ENCODE measurements at regions not wholly inside any gene's neighbourhood (a gene's known extent, or its start where the extent isn't known, plus 50 kb on each side); places are given as distances from the start of the nearest gene placed in this dataset.

DNA sequence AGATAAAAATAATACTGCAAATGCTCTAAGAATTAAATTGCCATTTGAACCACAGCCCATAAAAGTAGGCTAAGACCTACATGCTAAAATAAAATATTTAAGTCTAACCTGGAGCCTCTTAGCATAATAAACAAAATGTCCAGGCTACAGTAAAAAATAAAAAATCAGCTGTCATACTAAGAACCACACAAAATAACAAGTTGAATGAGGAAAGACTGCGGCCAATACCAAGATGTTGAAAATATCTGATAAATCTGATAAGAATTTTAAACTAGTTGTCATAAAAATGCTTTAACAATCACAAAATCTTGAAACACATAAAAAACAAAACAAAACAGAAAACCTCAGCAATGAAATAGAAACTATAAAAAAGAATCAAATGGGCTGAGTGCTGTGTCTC is 336.9 kb upstream of the MSX2 start:
- H3K36me3 Mint-ChIP-seq (ENCODE audit: low read depth) = no peaks in the 10 kb centered on the region
- intact Hi-C loops (cut with DNase I, micrococcal nuclease) = no loop called here
- no peak overlapping the region for H3K4me3 Mint-ChIP-seq
- ChIA-PET POLR2A (no interaction called here), CTCF (no interaction called here)
- ATAC-seq = no peak
- DNase-seq = no peak
- H3K4me1 Mint-ChIP-seq = no peaks in the 10 kb centered on the region
- no peak overlapping the region for H3K27ac Mint-ChIP-seq
- peaks cover 20% of the 10 kb centered on the region for H3K27me3 Mint-ChIP-seq
- H3K9me3 Mint-ChIP-seq (ENCODE audit: low read depth) = no peaks in the 10 kb centered on the region

GRCh38 chr5:174392892-174393291 is 331.5 kb upstream of the MSX2 start:
- no peak overlapping the region for H3K4me3 Mint-ChIP-seq

DNA sequence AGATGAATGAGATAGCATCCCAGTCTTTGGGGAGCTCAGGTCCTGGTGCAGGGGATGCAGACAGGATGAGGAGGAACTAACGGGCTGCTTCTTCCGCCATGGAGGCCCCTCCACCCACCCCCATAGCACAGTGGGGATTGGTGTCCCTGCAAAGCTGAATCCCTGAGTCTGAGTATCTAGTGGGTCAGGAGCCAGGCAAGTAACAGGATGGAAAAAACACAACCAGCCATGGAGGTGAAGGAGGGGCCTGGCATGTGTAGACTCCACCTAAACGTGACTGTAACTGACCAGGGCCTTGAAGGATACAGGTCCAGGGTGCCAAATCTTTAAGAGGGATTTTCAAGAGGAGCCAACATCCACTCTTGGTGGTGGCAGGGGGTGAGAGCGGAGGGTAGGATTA is 327.8 kb upstream of the MSX2 start:
- ATAC-seq = no peak
- Mint-ChIP-seq H3K9me3 (ENCODE audit: low read depth) (no peaks in the 10 kb centered on the region), H3K4me3 (no peak overlapping the region), H3K36me3 (ENCODE audit: low read depth) (no peaks in the 10 kb centered on the region), H3K27me3 (peaks cover 16% of the 10 kb centered on the region), H3K4me1 (no peaks in the 10 kb centered on the region), H3K27ac (no peak overlapping the region)
- ChIA-PET POLR2A (no interaction called here), CTCF (no interaction called here)
- intact Hi-C loops (cut with DNase I, micrococcal nuclease) = no loop called here
- no peak for DNase-seq

More at GRCh38 chr5:174392892-174393291, 331.5 kb upstream of the MSX2 start:
- Mint-ChIP-seq H3K27ac (no peak overlapping the region), H3K27me3 (peaks cover 19% of the 10 kb centered on the region), H3K4me1 (no peaks in the 10 kb centered on the region), H3K36me3 (ENCODE audit: low read depth) (no peaks in the 10 kb centered on the region), H3K9me3 (ENCODE audit: low read depth) (no peaks in the 10 kb centered on the region)
- POLR2A ChIA-PET = no interaction called here
- no peak for ATAC-seq
- DNase-seq = no peak
- CTCF ChIA-PET = no interaction called here
- intact Hi-C loops (cut with DNase I, micrococcal nuclease) = no loop called here

DNA sequence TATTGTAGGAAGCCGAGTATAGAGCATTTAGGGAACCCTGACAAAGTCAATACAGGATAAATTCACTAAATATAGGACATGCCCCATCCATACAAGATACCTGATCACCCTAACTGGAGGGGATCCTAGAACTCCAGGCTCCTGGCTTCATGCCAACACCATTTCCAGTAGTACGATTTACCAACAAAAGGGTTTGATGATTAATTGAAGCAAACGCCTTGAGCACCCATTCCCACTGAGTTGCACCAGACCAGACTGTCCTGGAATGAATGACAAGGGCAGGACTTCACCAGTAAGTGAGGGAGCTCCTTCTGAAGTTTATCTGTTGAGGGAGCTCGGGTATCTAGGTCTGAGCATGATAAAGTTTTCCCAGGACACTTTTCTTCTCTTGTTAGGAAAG is 327.2 kb upstream of the MSX2 start:
- Mint-ChIP-seq H3K27ac (no peak overlapping the region), H3K27me3 (peaks cover 14% of the 10 kb centered on the region), H3K4me1 (no peaks in the 10 kb centered on the region), H3K36me3 (ENCODE audit: low read depth) (no peaks in the 10 kb centered on the region), H3K4me3 (no peak overlapping the region), H3K9me3 (ENCODE audit: low read depth) (no peaks in the 10 kb centered on the region)
- no peak for ATAC-seq
- no peak for DNase-seq
- POLR2A ChIA-PET = interaction anchor here (0.6 kb wide), 1 partner anchor 8 kb away, joined by 4 read pairs; no protein-coding TSS in a partner anchor
- CTCF ChIA-PET = no interaction called here
- intact Hi-C loops (cut with DNase I, micrococcal nuclease) = no loop called here

- peaks cover 14% of the 10 kb centered on the region for H3K27me3 Mint-ChIP-seq
- H3K4me1 Mint-ChIP-seq = no peaks in the 10 kb centered on the region
- ATAC-seq (no peak), DNase-seq (no peak)
- POLR2A ChIA-PET = no interaction called here
- CTCF ChIA-PET = no interaction called here
- H3K36me3 Mint-ChIP-seq (ENCODE audit: low read depth) = no peaks in the 10 kb centered on the region
- H3K27ac Mint-ChIP-seq = no peak overlapping the region
- H3K9me3 Mint-ChIP-seq (ENCODE audit: low read depth) = no peaks in the 10 kb centered on the region
- no peak overlapping the region for H3K4me3 Mint-ChIP-seq
- intact Hi-C loops (cut with DNase I, micrococcal nuclease) = no loop called here
Measured at GRCh38 chr5:174398171-174398570, 326.2 kb upstream of the MSX2 start.

DNA sequence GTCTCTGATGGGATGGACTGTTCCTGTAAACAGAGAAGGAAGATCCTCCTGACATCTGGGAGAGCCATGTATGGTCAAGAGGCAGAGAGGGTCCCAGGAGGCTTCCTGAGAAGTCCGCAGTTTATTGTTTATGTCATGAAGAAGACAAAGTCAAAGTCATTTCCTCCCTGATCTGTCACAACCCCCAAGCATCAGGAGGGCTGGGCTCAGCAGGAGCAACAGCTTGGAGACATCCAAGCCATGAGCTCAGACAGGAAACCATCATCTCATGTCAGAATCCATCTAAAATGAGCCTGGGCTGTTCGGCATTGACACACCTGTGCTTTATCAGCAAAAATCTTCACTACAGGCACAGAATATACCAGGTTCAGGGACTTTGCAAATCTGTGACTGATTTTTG is 325.0 kb upstream of the MSX2 start:
- Mint-ChIP-seq H3K36me3 (ENCODE audit: low read depth) (no peaks in the 10 kb centered on the region), H3K9me3 (ENCODE audit: low read depth) (no peaks in the 10 kb centered on the region), H3K4me3 (no peak overlapping the region), H3K4me1 (no peaks in the 10 kb centered on the region), H3K27ac (no peak overlapping the region), H3K27me3 (peaks cover 11% of the 10 kb centered on the region)
- no peak for DNase-seq
- intact Hi-C loops (cut with DNase I, micrococcal nuclease) = no loop called here
- no peak for ATAC-seq
- ChIA-PET CTCF (no interaction called here), POLR2A (no interaction called here)

DNA sequence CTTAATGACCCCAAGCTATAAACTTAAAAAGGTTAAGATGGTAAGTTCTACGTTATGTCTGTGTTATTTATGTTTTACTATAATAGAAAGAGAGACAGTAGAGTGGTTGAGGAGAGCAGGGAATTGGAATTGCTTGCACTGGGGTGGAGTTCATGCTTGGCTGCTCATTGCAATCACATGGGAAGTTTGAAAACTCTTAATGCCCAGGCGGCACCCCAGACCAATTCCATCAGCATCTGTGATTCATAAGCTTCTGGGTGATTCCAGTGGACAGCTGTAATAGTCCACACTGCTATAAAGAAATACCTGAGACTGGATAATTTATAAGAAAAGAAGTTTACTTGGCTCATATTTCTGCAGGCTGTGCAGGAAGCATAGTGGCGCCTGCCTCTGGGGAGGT is 323.9 kb upstream of the MSX2 start:
- ATAC-seq = no peak
- H3K9me3 Mint-ChIP-seq (ENCODE audit: low read depth) = no peaks in the 10 kb centered on the region
- no peaks in the 10 kb centered on the region for H3K36me3 Mint-ChIP-seq (ENCODE audit: low read depth)
- intact Hi-C loops (cut with DNase I, micrococcal nuclease) = no loop called here
- DNase-seq = no peak
- H3K27me3 Mint-ChIP-seq = peaks cover 9% of the 10 kb centered on the region
- ChIA-PET POLR2A (no interaction called here), CTCF (no interaction called here)
- H3K4me3 Mint-ChIP-seq = no peak overlapping the region
- no peaks in the 10 kb centered on the region for H3K4me1 Mint-ChIP-seq
- H3K27ac Mint-ChIP-seq = no peak overlapping the region

GRCh38 chr5:174401793-174402192 is 322.6 kb upstream of the MSX2 start:
- ChIA-PET POLR2A (no interaction called here), CTCF (interaction anchor here (0.9 kb wide), 1 partner anchor 18 kb away, joined by 3 read pairs; no protein-coding TSS in a partner anchor)
- H3K4me3 Mint-ChIP-seq = no peak overlapping the region
- no peaks in the 10 kb centered on the region for H3K9me3 Mint-ChIP-seq (ENCODE audit: low read depth)
- peaks cover 8% of the 10 kb centered on the region for H3K27me3 Mint-ChIP-seq
- intact Hi-C loops (cut with DNase I, micrococcal nuclease) = no loop called here
- H3K36me3 Mint-ChIP-seq (ENCODE audit: low read depth) = no peaks in the 10 kb centered on the region
- DNase-seq (no peak), ATAC-seq (no peak)
- no peak overlapping the region for H3K27ac Mint-ChIP-seq
- no peaks in the 10 kb centered on the region for H3K4me1 Mint-ChIP-seq

GRCh38 chr5:174402222-174402812 is 322.1 kb upstream of the MSX2 start:
- intact Hi-C loops (cut with DNase I, micrococcal nuclease) = no loop called here

DNA sequence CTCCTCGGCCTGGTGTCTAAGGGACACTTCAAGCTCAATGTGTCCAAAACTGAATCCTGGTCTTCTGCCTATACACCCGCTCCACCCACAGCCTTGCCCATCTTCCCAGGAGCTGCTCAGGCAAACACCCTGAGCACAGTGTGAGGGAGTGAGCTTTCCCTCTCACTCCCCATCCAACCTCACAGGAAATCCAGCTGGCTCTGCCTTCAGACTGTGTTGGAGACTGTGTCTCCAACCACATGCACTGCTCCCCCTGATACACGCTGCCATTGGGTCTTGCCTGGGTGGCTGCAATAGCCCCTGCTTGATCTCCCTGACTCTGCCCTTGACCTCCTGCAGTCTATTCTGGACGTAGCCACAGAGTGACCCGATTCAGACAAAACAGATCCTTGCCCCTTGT is 319.5 kb upstream of the MSX2 start:
- ChIA-PET POLR2A (no interaction called here), CTCF (interaction anchor here (0.9 kb wide), 1 partner anchor 9 kb away, joined by 4 read pairs; no protein-coding TSS in a partner anchor)
- Mint-ChIP-seq H3K36me3 (ENCODE audit: low read depth) (no peaks in the 10 kb centered on the region), H3K27me3 (peaks cover 20% of the 10 kb centered on the region), H3K9me3 (ENCODE audit: low read depth) (peaks cover 2% of the 10 kb centered on the region), H3K4me1 (no peaks in the 10 kb centered on the region), H3K27ac (no peak overlapping the region), H3K4me3 (no peak overlapping the region)
- ATAC-seq (no peak), DNase-seq (no peak)
- intact Hi-C loops (cut with DNase I, micrococcal nuclease) = no loop called here

More at GRCh38 chr5:174402222-174402812, 322.1 kb upstream of the MSX2 start:
- no peaks in the 10 kb centered on the region for H3K9me3 Mint-ChIP-seq (ENCODE audit: low read depth)
- no peak for DNase-seq
- no peaks in the 10 kb centered on the region for H3K4me1 Mint-ChIP-seq
- no peak overlapping the region for H3K4me3 Mint-ChIP-seq
- peaks cover 8% of the 10 kb centered on the region for H3K27me3 Mint-ChIP-seq
- CTCF ChIA-PET = interaction anchor here (0.9 kb wide), 1 partner anchor 17 kb away, joined by 3 read pairs; no protein-coding TSS in a partner anchor
- H3K27ac Mint-ChIP-seq = no peak overlapping the region
- no peaks in the 10 kb centered on the region for H3K36me3 Mint-ChIP-seq (ENCODE audit: low read depth)
- POLR2A ChIA-PET = no interaction called here
- no peak for ATAC-seq

GRCh38 chr5:174409070-174409469 is 315.3 kb upstream of the MSX2 start:
- DNase-seq (no peak), ATAC-seq (no peak)
- H3K4me1 Mint-ChIP-seq = no peaks in the 10 kb centered on the region
- intact Hi-C loops (cut with DNase I, micrococcal nuclease) = no loop called here
- POLR2A ChIA-PET = no interaction called here
- CTCF ChIA-PET = interaction anchor here (0.7 to 1.1 kb wide), 2 partner anchors 10 to 12 kb away, joined by 3 to 5 read pairs; no protein-coding TSS in a partner anchor
- no peak overlapping the region for H3K27ac Mint-ChIP-seq
- H3K36me3 Mint-ChIP-seq (ENCODE audit: low read depth) = no peaks in the 10 kb centered on the region
- no peak overlapping the region for H3K4me3 Mint-ChIP-seq
- peaks cover 18% of the 10 kb centered on the region for H3K27me3 Mint-ChIP-seq
- H3K9me3 Mint-ChIP-seq (ENCODE audit: low read depth) = peaks cover 2% of the 10 kb centered on the region

DNA sequence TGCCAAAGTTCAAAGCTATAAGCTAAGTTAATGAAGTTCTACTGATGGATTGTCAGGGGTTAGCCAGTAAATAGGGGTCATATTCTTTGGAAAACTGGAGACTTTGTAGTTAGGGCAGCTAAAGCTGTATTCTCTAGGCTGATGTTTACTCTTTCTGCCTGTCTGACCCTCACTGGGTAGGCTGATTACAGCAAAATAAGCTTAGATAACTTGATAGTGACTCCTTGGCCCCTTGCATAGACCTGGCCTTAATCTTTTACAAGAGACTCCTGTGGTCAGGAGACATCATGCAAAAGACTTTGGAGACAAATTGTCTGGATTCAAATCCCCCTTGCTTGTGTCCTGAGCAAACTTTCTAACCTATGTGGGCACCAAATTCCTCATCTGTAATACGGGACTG is 314.4 kb upstream of the MSX2 start:
- CTCF ChIA-PET = interaction anchor here (0.6 kb wide), 1 partner anchor 111 kb away, joined by 3 read pairs; no protein-coding TSS in a partner anchor
- no peak overlapping the region for H3K4me3 Mint-ChIP-seq
- peaks cover 2% of the 10 kb centered on the region for H3K9me3 Mint-ChIP-seq (ENCODE audit: low read depth)
- H3K27me3 Mint-ChIP-seq = peaks cover 16% of the 10 kb centered on the region
- no peaks in the 10 kb centered on the region for H3K36me3 Mint-ChIP-seq (ENCODE audit: low read depth)
- no peaks in the 10 kb centered on the region for H3K4me1 Mint-ChIP-seq
- no peak for DNase-seq
- ATAC-seq = no peak
- POLR2A ChIA-PET = no interaction called here
- no peak overlapping the region for H3K27ac Mint-ChIP-seq
- intact Hi-C loops (cut with DNase I, micrococcal nuclease) = no loop called here

Measured in activated CD4-positive, alpha-beta T cell treated with anti-CD3 and anti-CD28 coated beads for 36 hours (primary cell).